ENCODE measurements at regions not wholly inside any gene's neighbourhood (a gene's known extent, or its start where the extent isn't known, plus 50 kb on each side); places are given as distances from the start of the nearest gene placed in this dataset.
A peak's percentile ranks its signal among the peaks of the same experiment; 100 is the strongest.

GRCh38 chr3:135490219-135490915 is 475.2 kb upstream of the PPP2R3A start:
- ChIA-PET CTCF (no interaction called here), POLR2A (no interaction called here)
- no peaks in the 10 kb centered on the region for H3K4me1 ChIP-seq (ENCODE audit: control insufficient read depth in 1 of 2, extremely low read depth in 1 of 2, insufficient read depth in 2 of 2, low read length in 2 of 2)
- ATAC-seq (replicated peaks in 1 of 4) = peak in 1 of 4 experiments; percentile 30
- no peak overlapping the region for H3K27ac ChIP-seq (ENCODE audit: low read length)
- no peak overlapping the region for H3K4me3 Mint-ChIP-seq
- H3K27me3 Mint-ChIP-seq = no peaks in the 10 kb centered on the region
- no peaks in the 10 kb centered on the region for H3K9me3 ChIP-seq
- no peaks in the 10 kb centered on the region for H3K4me1 Mint-ChIP-seq
- H3K9me3 Mint-ChIP-seq = peaks cover 0 to 3% (median 0%) of the 10 kb centered on the region in 3 donors
- no peaks in the 10 kb centered on the region for H3K27me3 ChIP-seq (replicated peaks in 1 of 2; ENCODE audit: control insufficient read depth in 2 of 2, extremely low read depth in 1 of 2, insufficient read depth in 2 of 2, low read length in 1 of 2)
- no peak overlapping the region for H3K4me3 ChIP-seq (ENCODE audit: control insufficient read depth in 1 of 2, extremely low read depth in 1 of 2, low read length in 1 of 2)
- H3K27ac Mint-ChIP-seq = no peak overlapping the region
- no peak for DNase-seq
- H3K36me3 Mint-ChIP-seq = no peaks in the 10 kb centered on the region
- 80% methylated on average over 1 of the region's 4 CpGs for WGBS (ENCODE audit: insufficient coverage)
- H3K36me3 ChIP-seq (ENCODE audit: control insufficient read depth in 2 of 2, extremely low read depth in 1 of 2, insufficient read depth in 1 of 2, low read length in 1 of 2) = no peaks in the 10 kb centered on the region

GRCh38 chr3:135491491-135492205 is 473.9 kb upstream of the PPP2R3A start:
- no peak overlapping the region for H3K27ac ChIP-seq (ENCODE audit: low read length)
- ChIA-PET POLR2A (no interaction called here), CTCF (no interaction called here)
- no peaks in the 10 kb centered on the region for H3K9me3 ChIP-seq
- H3K36me3 ChIP-seq (ENCODE audit: control insufficient read depth in 2 of 2, extremely low read depth in 1 of 2, insufficient read depth in 1 of 2, low read length in 1 of 2) = no peaks in the 10 kb centered on the region
- no peaks in the 10 kb centered on the region for H3K27me3 ChIP-seq (replicated peaks in 1 of 2; ENCODE audit: control insufficient read depth in 2 of 2, extremely low read depth in 1 of 2, insufficient read depth in 2 of 2, low read length in 1 of 2)
- H3K4me3 ChIP-seq (ENCODE audit: control insufficient read depth in 1 of 2, extremely low read depth in 1 of 2, low read length in 1 of 2) = no peak overlapping the region
- WGBS (ENCODE audit: insufficient coverage) = 77% methylated on average over 5 of the region's 5 CpGs
- Mint-ChIP-seq H3K4me1 (no peaks in the 10 kb centered on the region), H3K27ac (no peak overlapping the region), H3K36me3 (no peaks in the 10 kb centered on the region), H3K27me3 (no peaks in the 10 kb centered on the region), H3K9me3 (peaks cover 0 to 4% (median 3%) of the 10 kb centered on the region in 3 donors), H3K4me3 (no peak overlapping the region)
- DNase-seq (no peak), ATAC-seq (replicated peaks in 1 of 4) (no peak)
- no peaks in the 10 kb centered on the region for H3K4me1 ChIP-seq (ENCODE audit: control insufficient read depth in 1 of 2, extremely low read depth in 1 of 2, insufficient read depth in 2 of 2, low read length in 2 of 2)

GRCh38 chr3:135495891-135496290 is 469.6 kb upstream of the PPP2R3A start:
- 93% methylated on average over 2 of the region's 3 CpGs for WGBS (ENCODE audit: insufficient coverage)

DNA sequence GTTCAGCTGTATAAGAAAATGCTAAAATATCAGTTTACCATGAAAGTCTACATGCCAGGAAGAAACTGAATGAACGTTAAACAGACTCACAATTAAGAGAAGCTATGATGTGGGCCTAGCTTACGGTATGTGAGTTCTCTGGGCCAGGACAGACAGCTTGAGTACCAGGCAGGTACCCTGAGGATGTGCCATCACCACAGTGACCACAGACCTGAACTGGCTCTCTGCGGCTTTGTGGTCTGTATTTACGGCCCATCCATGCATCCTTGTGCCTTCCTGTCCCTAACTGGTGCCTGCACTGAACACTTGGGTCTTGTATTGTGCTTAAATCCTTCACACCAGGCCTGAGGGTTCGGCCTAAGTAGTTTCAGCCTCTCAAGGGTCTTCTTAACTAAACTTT is 467.5 kb upstream of the PPP2R3A start:
- 57% methylated on average over 5 of the region's 5 CpGs for WGBS (ENCODE audit: insufficient coverage)
- Mint-ChIP-seq H3K4me1 (no peaks in the 10 kb centered on the region), H3K36me3 (no peaks in the 10 kb centered on the region), H3K27me3 (peaks cover 0 to 3% of the 10 kb centered on the region in 2 donors), H3K4me3 (no peak overlapping the region), H3K27ac (no peak overlapping the region), H3K9me3 (peaks cover 0 to 9% (median 3%) of the 10 kb centered on the region in 3 donors)
- DNase-seq (no peak), ATAC-seq (replicated peaks in 1 of 4) (no peak)
- no peaks in the 10 kb centered on the region for H3K27me3 ChIP-seq (replicated peaks in 1 of 2; ENCODE audit: control insufficient read depth in 2 of 2, extremely low read depth in 1 of 2, insufficient read depth in 2 of 2, low read length in 1 of 2)
- ChIA-PET POLR2A (no interaction called here), CTCF (no interaction called here)
- no peaks in the 10 kb centered on the region for H3K4me1 ChIP-seq (ENCODE audit: control insufficient read depth in 1 of 2, extremely low read depth in 1 of 2, insufficient read depth in 2 of 2, low read length in 2 of 2)
- no peak overlapping the region for H3K4me3 ChIP-seq (ENCODE audit: control insufficient read depth in 1 of 2, extremely low read depth in 1 of 2, low read length in 1 of 2)
- H3K9me3 ChIP-seq = no peaks in the 10 kb centered on the region
- no peaks in the 10 kb centered on the region for H3K36me3 ChIP-seq (ENCODE audit: control insufficient read depth in 2 of 2, extremely low read depth in 1 of 2, insufficient read depth in 1 of 2, low read length in 1 of 2)
- H3K27ac ChIP-seq (ENCODE audit: low read length) = no peak overlapping the region

More at GRCh38 chr3:135495891-135496290, 469.6 kb upstream of the PPP2R3A start:
- H3K36me3 ChIP-seq (ENCODE audit: control insufficient read depth in 2 of 2, extremely low read depth in 1 of 2, insufficient read depth in 1 of 2, low read length in 1 of 2) = no peaks in the 10 kb centered on the region
- ATAC-seq (replicated peaks in 1 of 4) (no peak), DNase-seq (no peak)
- no peaks in the 10 kb centered on the region for H3K36me3 Mint-ChIP-seq
- no peak overlapping the region for H3K27ac Mint-ChIP-seq
- no peaks in the 10 kb centered on the region for H3K27me3 ChIP-seq (replicated peaks in 1 of 2; ENCODE audit: control insufficient read depth in 2 of 2, extremely low read depth in 1 of 2, insufficient read depth in 2 of 2, low read length in 1 of 2)
- no peaks in the 10 kb centered on the region for H3K27me3 Mint-ChIP-seq
- no peaks in the 10 kb centered on the region for H3K9me3 ChIP-seq
- peaks cover 0 to 9% (median 3%) of the 10 kb centered on the region in 3 donors for H3K9me3 Mint-ChIP-seq
- no peak overlapping the region for H3K4me3 Mint-ChIP-seq
- H3K4me3 ChIP-seq (ENCODE audit: control insufficient read depth in 1 of 2, extremely low read depth in 1 of 2, low read length in 1 of 2) = no peak overlapping the region
- no peaks in the 10 kb centered on the region for H3K4me1 Mint-ChIP-seq
- CTCF ChIA-PET = no interaction called here
- POLR2A ChIA-PET = no interaction called here
- no peak overlapping the region for H3K27ac ChIP-seq (ENCODE audit: low read length)
- H3K4me1 ChIP-seq (ENCODE audit: control insufficient read depth in 1 of 2, extremely low read depth in 1 of 2, insufficient read depth in 2 of 2, low read length in 2 of 2) = no peaks in the 10 kb centered on the region

- Mint-ChIP-seq H3K9me3 (peaks cover 0 to 9% (median 3%) of the 10 kb centered on the region in 3 donors), H3K4me1 (no peaks in the 10 kb centered on the region), H3K36me3 (no peaks in the 10 kb centered on the region), H3K27me3 (peaks cover 2 to 3% of the 10 kb centered on the region in 2 donors), H3K27ac (no peak overlapping the region), H3K4me3 (no peak overlapping the region)
- H3K27me3 ChIP-seq (replicated peaks in 1 of 2; ENCODE audit: control insufficient read depth in 2 of 2, extremely low read depth in 1 of 2, insufficient read depth in 2 of 2, low read length in 1 of 2) = no peaks in the 10 kb centered on the region
- ChIA-PET CTCF (no interaction called here), POLR2A (no interaction called here)
- H3K4me3 ChIP-seq (ENCODE audit: control insufficient read depth in 1 of 2, extremely low read depth in 1 of 2, low read length in 1 of 2) = no peak overlapping the region
- H3K27ac ChIP-seq (ENCODE audit: low read length) = no peak overlapping the region
- ATAC-seq (replicated peaks in 1 of 4) (no peak), DNase-seq (no peak)
- WGBS (ENCODE audit: insufficient coverage) = no CpG with 5 or more reads among the region's 2 CpGs
- H3K9me3 ChIP-seq = no peaks in the 10 kb centered on the region
- no peaks in the 10 kb centered on the region for H3K36me3 ChIP-seq (ENCODE audit: control insufficient read depth in 2 of 2, extremely low read depth in 1 of 2, insufficient read depth in 1 of 2, low read length in 1 of 2)
- H3K4me1 ChIP-seq (ENCODE audit: control insufficient read depth in 1 of 2, extremely low read depth in 1 of 2, insufficient read depth in 2 of 2, low read length in 2 of 2) = no peaks in the 10 kb centered on the region
These were observed 466.1 kb upstream of the PPP2R3A start for GRCh38 chr3:135499426-135499825.

DNA sequence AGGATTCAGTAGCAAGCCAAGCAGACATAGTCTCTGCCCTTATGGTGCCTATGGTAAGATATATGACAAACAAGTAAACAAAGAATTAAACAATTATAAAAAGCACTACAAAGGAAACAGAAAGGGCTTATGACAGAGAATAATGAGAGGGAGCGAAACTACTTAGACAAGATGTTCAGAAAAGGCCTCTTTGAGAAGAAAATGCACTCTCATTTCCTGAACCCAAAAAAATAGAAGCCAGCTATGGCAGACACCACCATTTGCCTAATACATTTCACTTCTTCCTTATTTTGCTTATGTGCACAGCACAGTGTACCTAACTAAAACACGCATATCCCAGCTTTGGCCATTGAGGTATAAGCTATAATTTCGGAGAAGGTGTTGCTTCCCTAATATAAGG is 465.5 kb upstream of the PPP2R3A start:
- POLR2A ChIA-PET = no interaction called here
- Mint-ChIP-seq H3K9me3 (peaks cover 0 to 9% (median 3%) of the 10 kb centered on the region in 3 donors), H3K27me3 (peaks cover 3% of the 10 kb centered on the region in 2 donors), H3K4me1 (no peaks in the 10 kb centered on the region), H3K4me3 (no peak overlapping the region), H3K27ac (no peak overlapping the region), H3K36me3 (no peaks in the 10 kb centered on the region)
- H3K9me3 ChIP-seq = no peaks in the 10 kb centered on the region
- H3K27ac ChIP-seq (ENCODE audit: low read length) = no peak overlapping the region
- H3K36me3 ChIP-seq (ENCODE audit: control insufficient read depth in 2 of 2, extremely low read depth in 1 of 2, insufficient read depth in 1 of 2, low read length in 1 of 2) = no peaks in the 10 kb centered on the region
- ATAC-seq (replicated peaks in 1 of 4) = no peak
- no peaks in the 10 kb centered on the region for H3K4me1 ChIP-seq (ENCODE audit: control insufficient read depth in 1 of 2, extremely low read depth in 1 of 2, insufficient read depth in 2 of 2, low read length in 2 of 2)
- no peak overlapping the region for H3K4me3 ChIP-seq (ENCODE audit: control insufficient read depth in 1 of 2, extremely low read depth in 1 of 2, low read length in 1 of 2)
- CTCF ChIA-PET = no interaction called here
- WGBS (ENCODE audit: insufficient coverage) = no CpG with 5 or more reads among the region's 3 CpGs
- DNase-seq = no peak
- H3K27me3 ChIP-seq (replicated peaks in 1 of 2; ENCODE audit: control insufficient read depth in 2 of 2, extremely low read depth in 1 of 2, insufficient read depth in 2 of 2, low read length in 1 of 2) = no peaks in the 10 kb centered on the region
